HG02981 (cell line): ENCODE measurements at regions not wholly inside any gene's neighbourhood (a gene's known extent, or its start where the extent isn't known, plus 50 kb on each side); places are given as distances from the start of the nearest gene placed in this dataset.

Experiments
- ATAC-seq: cut with Tn5 transposase; IDR thresholded peaks from one replicate; pipeline ENCODE4 v1.9.1; 2021; ENCODE audit warnings: mild to moderate bottlenecking, moderate library complexity; ENCODE audit not compliant: unreplicated experiment

DNA sequence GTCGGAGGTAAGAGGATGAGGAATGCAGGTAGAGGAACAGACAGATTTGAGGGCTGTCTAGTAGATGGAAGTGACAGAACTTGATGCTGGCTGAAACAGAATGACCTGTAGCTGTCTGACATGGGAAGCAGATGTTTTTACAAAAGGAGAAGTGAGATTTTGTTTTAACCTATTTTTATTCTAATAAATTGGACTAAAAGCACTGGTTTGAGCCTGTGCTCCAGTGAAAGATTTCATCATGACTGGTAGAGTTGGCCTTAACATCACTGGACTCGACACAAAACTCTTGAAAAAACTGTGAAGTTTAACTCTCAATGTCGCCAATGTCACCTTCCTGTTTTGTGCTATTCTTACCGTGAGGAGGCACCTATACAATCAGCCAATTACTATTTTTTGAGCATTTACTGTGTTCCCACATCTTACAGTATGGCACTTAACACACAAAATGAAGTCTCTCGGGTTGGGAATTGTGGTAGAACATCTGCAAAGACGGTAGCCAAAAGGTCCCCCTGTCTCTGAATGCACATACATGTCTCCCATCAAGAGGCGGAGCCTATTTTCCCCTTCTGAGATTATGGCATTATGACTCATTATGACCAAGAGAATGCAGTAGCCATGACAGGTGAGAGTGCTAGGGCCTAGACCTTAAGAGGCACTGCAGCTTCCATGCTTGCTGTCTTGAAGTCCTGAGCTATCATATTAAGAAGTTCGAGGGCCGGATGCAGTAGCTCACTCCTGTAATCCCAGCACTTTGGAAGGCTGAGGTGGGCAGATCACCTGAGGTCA, 93.2 kb downstream of the FOXF2 start:
- peak; percentile 47 for ATAC-seq

DNA sequence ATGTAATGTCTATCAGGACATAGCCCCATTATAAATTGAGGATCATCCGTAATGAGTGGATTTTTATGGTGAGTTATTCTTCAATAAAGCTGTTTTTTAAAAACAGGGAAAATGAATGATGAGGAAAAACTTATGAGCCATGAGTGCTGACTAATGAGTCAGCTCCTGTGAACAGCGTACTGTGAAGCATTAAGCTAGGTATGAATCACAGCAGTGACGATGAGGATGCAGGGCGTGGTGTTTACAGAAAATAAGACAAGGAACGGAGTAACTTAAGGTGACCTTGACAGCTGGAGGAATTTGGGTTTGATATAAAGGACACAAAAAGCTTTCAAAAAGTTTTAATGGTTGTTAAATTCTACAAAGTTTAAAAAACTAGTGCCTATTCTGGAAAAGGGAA, 96.3 kb downstream of the FOXF2 start:
- ATAC-seq, result no peak

DNA sequence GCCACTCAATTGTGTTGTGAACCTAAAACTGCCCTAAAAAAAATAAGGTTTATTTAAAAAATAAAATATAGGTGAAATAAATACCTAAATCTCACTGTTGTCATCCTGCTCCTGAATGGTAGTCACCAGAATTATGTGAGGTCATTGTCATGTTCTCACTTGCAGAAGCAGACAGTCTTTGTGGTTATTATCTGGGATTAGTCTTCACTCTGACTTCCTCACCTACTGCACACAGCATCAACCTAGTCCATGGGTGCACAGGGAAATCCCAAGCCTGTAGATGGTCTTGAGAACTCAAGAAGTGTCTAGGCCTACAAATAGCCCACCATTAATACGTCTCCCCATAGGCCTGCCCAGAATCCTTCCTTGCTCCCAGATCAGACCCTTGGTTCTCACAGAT, 97.0 kb downstream of the FOXF2 start:
- no peak for ATAC-seq

DNA sequence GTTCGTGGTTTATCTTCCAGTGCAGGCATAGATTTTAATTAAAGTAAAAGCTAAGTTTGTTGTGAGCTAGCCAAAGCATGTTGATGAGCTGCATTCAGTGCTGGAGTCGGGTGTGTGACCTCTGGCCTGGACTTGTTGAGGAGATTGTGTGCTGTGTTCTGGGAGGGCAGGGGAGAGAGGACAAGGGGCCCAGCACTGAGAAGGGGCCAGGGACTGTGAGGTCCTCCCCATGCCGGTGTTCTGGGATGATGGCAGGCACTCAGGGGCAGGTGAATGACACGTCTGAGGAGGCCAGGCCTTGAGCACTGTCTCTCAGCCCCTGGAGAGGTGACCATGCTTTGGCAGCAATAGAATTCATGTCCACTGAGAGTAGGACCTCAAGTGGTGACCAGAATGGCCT, 97.9 kb downstream of the FOXF2 start:
- ATAC-seq, result no peak

DNA sequence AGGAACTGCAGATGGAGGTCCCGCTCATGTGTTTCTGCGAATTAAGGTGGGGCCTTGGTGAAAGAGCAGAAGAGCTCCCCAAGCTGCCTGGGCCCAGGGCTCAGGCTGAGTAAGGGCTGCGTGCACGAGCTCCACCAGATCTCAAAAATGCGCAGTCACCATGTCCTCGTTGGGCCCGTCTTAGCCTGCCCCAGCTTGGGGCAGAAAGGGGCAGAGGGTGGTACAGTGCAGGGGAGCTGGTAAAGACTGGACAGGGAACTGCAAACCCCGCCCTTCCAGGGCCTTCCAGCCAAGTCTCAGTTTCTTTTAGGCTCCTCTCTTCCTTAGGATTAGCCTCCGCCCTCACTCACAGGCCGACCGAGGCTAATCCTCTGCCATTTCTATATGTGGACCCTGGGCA, 101.6 kb downstream of the FOXF2 start:
- no peak for ATAC-seq

DNA sequence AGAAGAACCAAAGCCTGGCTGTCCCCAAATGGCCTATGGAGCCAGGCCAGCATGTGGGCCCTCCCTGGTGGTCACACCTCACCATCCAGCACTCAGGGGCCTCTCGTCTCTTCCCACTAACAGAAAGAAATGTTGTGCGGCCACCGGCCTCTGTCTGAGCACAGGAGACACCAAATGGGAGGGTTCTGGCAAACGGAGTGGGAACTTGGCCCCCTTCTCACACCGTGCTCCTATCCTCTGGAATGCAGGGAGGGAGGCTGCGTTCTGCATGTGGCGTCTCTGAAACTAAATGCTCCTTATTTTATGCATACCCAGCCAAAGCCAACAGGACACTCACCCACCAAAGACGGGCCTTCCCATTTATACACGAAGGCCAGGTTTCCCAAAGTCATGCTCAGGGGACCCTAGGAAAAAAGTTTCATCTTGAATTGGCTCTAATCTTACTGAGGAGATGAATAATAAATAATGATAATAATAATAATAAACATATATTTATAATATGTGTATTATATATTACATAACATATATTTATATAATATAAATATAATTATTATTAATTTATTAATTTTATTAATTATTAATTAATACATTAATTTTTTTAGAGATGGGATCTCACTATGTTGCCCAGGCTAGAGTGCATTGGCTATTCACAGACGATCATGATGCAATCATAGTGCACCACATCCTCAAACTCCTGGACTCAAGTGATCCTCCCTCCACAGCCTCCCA, 102.4 kb downstream of the FOXF2 start:
- no peak for ATAC-seq

DNA sequence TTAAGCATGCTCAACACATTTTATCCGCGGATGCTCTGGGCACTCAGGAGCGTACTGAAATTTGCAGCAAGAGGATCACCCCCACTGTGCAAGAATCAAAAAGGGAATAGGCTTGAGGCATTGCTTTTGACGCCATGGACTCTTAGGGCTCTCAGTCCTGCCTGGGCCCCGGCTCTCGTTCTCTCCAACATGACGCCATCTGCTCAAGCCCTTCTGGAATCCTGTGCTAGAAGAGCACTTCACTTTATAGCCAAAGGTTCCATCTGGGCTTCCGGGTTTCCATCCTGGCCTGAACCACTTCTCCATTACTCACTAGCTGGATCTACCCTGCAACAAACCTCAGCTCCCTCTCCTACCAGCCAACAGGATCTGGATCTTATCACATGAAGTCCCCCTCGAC, 105.3 kb downstream of the FOXF2 start:
- no peak for ATAC-seq

DNA sequence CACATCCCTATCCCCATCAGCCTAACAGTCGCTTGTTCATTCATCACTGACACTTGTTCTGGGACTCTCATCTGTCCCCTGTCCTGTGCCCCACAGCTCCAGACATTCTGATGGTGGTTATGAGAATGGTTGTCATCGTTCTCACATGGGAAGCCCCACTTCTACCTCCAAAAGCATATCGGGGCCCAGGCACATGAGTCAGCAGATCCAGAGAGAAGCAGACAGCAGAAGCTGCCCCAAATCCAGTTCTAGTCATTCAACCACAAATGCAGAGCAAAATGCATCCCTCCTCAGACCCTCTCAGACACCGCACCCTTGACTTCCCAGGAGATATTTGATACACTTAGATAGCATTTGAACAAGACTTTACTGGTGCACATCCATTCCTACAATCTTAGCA, 106.0 kb downstream of the FOXF2 start:
- no peak for ATAC-seq

DNA sequence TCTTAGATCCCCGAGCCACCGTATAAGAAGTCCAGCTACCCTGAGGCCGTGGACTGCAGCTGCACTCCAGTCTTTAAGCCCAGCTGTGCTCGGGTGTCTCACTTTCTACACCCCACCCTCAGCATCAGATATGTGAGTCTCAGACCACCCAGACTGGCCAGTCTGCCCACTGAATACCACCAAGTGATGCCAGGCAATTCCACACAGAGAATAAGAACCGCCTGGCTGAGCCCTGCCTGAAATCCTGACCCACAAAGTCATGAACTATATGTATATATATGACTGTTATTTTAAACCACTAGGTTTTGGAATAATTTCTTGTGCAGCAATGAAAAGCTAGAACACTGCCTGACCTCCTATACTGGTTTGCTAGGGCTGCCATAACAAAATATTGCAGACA, 106.7 kb downstream of the FOXF2 start:
- ATAC-seq, result no peak

DNA sequence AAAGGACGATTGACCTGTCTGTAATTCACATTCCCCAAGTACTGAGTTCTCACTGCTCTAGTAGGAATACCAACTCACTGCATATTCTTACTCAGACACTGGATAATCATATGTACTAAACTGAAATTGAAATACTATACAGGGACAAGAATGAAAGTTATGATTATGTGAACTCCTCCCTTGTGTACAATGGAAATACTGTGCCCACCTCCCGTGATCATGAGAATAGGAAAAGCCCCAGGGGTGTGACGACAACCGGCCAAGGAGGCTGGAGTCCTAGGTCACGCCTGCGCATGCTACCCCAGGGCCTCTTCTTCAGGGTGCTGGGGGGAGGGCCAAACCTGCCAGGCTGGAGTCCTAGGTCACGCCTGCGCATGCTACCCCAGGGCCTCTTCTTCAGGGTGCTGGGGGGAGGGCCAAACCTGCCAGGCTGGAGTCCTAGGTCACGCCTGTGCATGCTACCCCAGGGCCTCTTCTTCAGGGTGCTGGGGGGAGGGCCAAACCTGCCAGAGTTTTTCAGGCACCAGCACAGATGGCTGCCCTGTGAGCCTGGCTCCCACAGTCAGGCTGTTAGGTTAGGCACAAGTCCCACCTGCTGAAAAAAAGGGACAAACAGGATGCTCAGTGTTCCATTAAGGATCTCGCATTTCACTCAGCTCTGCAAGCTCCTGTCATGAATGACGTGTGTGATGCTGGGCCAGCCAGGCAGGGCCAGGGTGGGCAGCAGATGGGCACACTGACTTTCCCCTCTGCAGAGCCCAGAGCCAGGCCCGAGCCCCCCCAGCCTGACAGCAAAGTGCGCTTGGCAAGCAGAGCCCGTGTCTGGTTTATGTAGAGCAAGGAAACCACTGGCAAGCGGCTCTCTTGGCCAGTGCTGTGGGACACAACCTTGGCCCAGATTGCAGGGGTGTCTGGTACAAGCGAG, 107.7 kb downstream of the FOXF2 start:
- no peak for ATAC-seq

DNA sequence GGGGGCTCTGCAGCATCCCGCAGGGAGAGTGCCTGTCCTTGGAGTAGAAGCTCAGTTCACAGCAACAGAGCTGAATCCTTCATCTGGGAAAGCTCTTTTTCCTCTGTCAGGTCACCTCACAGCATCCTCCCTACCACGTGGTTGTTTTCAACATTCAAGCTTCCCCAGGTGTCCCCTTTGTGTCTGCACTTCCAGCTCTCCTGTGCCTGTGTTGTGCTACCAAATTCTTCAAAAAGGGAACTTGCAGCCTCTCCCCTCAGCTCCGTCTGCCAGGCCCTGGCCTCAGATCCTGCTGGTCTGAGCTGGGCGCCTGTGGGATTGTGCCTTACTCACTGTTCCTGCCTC, 108.4 kb downstream of the FOXF2 start:
- no peak for ATAC-seq

DNA sequence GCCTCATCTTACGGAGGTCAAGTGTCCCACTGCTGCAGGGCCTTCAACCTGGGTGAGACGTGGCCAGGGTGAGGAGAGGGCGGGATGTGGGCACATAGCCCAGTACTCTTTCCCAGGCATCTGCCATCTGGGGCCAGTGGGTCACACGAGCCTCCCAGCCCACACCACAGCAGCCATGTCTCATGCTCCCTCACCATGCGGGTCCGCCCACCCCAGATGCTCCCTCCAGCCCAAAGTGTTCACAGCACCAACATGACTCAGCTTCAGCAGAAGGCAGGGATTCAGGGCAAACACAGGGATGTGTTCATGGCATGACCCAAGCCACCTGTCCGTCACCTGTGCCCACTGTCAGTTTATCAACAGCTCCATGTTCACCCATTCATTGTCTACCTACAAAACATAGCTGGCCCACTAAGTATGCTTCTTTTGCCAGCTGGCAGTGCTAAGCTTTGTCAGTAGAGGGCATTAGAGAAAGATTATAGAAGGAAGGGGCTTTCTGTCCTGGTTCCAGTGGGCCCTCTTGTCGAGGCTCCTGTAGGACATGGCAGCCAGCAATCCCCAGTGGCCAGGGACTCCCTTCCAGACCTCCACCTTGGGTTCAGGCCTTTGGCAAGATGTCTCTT, 109.2 kb downstream of the FOXF2 start:
- ATAC-seq, result no peak

DNA sequence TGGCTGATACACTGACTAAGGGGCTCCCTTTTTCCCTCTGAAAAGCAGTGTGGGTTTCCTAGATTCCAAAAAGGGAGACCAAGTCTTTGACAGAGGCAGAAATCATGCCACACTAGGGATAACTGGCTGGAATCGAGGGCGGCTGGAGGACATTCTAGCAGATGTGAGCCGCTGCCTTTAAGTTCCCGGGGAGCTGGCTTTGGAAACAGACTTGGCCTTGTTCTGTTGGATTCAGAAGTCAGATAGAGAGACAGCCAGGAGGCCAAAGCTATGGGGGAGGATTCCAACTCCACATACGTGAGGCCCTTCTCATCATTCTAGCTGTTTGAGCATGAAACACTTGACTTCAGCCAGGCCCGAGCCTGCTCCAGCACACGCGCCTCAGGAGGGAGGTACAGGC, 109.9 kb upstream of the FOXC1 start:
- ATAC-seq, result no peak

DNA sequence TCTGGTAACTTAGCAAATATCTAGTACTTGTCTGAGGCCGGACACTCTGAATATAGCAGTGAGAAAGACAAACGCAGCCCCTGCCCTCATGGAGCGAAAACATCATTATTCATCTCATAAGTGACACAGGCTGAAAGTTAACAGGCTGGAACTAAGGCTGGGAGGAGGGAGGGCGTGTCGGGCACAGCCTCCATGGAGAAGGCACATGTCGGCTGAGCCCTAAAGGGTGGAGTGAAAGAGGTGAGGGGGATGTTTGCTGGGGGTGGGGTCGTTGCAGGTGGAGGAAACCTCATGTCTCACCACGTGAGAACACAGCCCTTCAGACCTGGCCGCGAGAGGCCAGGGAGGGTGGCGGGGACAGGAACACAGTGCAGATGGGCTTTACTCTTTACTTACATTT, 108.8 kb upstream of the FOXC1 start:
- no peak for ATAC-seq

DNA sequence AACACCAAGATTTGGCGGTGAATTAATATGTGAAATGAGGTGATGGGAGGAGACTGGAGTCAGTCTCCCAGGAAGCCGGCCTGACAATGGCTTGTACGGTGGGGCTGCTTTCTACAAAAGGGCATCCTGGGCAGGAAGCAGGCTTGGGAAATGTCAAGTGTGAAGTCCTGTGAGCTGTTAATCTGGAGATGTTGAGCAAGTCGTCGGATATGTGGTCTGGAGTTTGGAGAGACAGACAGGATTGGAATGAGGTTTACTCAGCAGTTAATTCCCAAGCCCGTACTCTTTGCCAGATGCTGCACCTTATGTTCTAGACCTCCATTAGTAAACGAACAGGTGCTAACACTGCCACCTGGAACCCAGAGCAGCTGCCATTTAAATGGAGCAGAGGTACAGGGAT, 107.7 kb upstream of the FOXC1 start:
- no peak for ATAC-seq

DNA sequence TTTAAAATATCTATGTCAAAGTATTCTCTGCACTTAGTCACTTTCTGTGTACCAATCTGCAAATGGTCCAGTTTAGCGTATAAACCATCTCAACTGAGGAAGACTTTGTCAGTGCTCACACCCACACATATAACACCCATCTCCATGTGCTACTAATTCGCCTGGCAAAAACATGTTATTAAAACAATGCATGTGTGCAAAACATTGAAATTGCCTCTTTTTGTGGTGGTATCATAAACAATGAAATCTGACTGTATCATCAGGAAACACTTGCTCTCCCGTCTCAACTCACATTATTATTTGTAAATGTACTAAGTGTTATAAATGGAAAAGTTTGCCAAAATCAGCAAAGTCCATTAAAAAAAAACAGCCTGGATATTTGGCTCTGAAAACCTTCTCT, 105.9 kb upstream of the FOXC1 start:
- ATAC-seq, result no peak

DNA sequence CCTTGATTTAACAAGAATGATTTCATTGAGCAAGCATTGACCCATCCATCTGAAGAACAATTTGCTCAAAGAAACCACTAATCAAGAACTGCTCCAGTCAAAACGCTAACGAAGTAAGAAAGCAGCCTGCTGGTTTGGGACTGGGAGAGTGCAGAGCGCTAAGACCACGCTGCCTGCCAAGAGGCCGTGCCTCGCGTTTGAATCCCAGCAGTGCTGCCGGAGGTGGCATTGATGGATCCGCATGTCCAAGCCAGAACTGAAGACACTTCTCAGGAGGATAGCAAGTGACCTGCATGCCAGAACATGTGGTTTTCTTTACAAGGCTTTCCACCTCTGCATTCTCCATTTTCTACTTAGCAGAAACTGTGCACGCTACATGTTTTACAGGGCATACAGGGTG, 105.2 kb upstream of the FOXC1 start:
- ATAC-seq, result no peak

DNA sequence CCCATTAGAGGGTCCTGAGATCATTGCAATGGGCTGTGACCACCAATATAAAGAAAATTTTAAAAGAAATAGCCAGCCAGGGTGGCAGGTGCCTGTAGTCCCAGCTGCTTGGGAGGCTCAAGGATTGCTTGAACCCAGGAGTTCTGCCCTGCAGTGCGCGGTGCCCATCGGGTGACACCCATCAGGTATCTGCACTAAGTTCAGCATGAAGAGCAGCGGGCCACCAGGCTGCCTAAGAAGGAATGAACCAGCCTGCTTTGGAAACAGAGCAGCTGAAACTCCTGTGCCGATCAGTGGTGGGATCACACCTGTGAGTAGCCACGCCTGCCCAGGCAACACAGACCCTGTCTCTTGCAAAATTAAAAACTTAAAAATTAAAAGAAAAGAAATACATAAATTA, 102.5 kb upstream of the FOXC1 start:
- no peak for ATAC-seq

DNA sequence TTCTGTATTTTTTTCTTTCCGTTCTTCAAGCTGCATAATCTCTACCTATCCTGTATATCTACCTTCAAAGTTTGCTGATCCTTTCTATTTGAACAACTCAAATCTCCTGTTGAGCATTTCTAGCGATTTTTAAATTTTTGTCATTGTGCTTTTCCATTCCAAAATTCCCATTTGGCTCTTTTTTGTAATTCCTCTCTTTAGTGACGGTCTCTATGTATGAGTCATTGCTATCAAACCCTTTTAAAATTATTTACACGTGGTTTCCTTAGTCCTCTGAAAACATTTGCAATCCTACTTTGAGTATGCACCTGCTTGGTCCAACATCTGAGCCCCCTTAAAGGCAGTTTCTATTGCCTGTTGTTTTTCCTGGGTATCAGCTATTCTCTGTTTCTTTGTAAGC, 100.5 kb upstream of the FOXC1 start:
- no peak for ATAC-seq

DNA sequence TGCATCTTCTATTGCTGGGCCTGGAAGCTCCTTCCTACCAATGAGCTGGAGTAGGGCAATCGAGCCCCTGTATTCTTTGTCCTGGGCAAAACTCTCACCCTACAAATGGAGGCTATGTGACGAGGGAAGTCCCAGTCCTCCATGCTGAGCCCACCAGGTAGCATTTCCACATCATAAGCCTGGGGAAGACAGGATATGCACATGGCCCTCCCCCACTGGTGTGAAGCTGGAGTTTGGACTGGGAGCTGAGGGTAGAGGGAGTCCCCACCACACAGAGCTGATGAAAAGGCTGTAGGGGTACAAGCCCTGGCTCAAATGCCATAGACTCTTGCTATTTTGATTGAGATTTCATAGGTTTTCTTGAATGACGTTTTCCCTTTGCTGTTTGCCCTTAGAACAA, 99.5 kb upstream of the FOXC1 start:
- ATAC-seq, result no peak

DNA sequence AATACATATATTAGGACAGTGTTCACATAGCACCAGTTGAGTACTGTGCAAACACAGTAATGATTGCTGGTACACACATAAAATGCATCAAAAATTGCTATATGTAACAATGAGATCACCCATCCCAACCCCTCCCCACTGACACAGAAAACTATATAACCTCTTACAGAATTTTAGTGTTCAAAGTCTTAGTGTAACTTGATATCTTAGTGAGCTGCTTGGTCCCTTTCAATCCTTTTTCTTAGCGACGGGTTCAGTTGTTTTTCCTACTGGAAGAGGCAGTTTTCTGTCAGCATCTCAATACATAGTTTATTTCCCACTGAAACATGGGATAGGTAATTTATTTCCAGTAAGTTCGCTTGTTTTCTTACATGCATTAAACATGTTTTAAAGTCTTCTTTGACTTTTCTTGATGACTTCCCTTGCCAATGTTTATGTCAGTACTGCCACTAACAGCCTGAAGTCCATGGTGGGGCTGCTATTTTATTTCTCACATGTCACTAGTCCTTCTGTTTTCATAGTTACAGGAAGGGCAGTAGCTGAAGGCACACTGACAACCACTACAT, 96.4 kb upstream of the FOXC1 start:
- ATAC-seq, result no peak
